GM12878 (cell line): ENCODE measurements at regions not wholly inside any gene's neighbourhood (a gene's known extent, or its start where the extent isn't known, plus 50 kb on each side); places are given as distances from the start of the nearest gene placed in this dataset.
"Not testable (repeated sequence)": the region's sequence is repeated elsewhere in the genome, so short reads cannot be mapped to it uniquely, and the experiment has no call there.

Experiments
- ATAC-seq: fragments of 200-7000 bp; cut with Tn5 transposase; 3 replicates; pipeline ENCODE4 v1.9.1; 2020; ENCODE audit warnings: mild to moderate bottlenecking, moderate library complexity
- BruUV-seq: library from RNA; stranded (reverse); fragments of 400-500 nt; replicated peaks from 2 replicates; lab custom pipeline; 2021; lab: Mats Ljungman, UMichigan
- CTCF ChIA-PET: fragments of 300-600 bp; sonication (Branson Sonifier 250); formaldehyde crosslinking; extraction: SDS; loops from one replicate; lab custom pipeline; 2021; ENCODE audit warnings: inconsistent platforms; lab: Yijun Ruan, JAX
- POLR2A ChIA-PET: fragments of 350-600 bp; formaldehyde crosslinking; extraction: SDS; loops from one replicate; lab custom pipeline; 2021; ENCODE audit warnings: inconsistent platforms; lab: Charles Lee
- RAD21 ChIA-PET: fragments of 300-600 bp; sonication (Branson Sonifier 250); formaldehyde crosslinking; loops from one replicate; lab custom pipeline; 2023; ENCODE audit warnings: antibody characterized with exemption; ENCODE audit not compliant: unreplicated experiment; lab: Charles Lee
- SMC1A ChIA-PET: fragments of 300-600 bp; sonication (Branson Sonifier 250); formaldehyde crosslinking; loops from one replicate; lab custom pipeline; 2023; ENCODE audit not compliant: unreplicated experiment, uncharacterized antibody; lab: Charles Lee
- DNase-seq: peaks from one replicate; pipeline ENCODE4 v3.0.0-alpha.2; 2011; ENCODE audit warnings: low read depth, low spot score
- FAIRE-seq: peaks from 3 replicates; lab custom pipeline; 2011; peaks lifted over from hg19 to GRCh38; lab: Jason Lieb, UNC
- H2AFZ ChIP-seq: 2 replicates; pipeline ENCODE4 v1.6.0; 2011; ENCODE audit warnings: low read depth, low read length, control low read depth; ENCODE audit not compliant: control insufficient read depth
- H3K27ac ChIP-seq: 2 replicates; pipeline ENCODE4 v1.5.1; 2011; ENCODE audit warnings: control low read depth; ENCODE audit not compliant: control insufficient read depth, insufficient read depth
- H3K27me3 ChIP-seq, 2 experiments: replicated peaks in 1 of 2; 2 replicates each; pipeline versions ENCODE4 v1.6.0 to v1.6.1; 2011; ENCODE audit warnings: low read length in 1 of 2; ENCODE audit not compliant: control insufficient read depth in 2 of 2, insufficient read depth in 2 of 2
- H3K36me3 ChIP-seq, 2 experiments: 2 replicates each; pipeline ENCODE4 v1.5.1; 2011; ENCODE audit warnings: low read length in 1 of 2; ENCODE audit not compliant: control insufficient read depth in 2 of 2, insufficient read depth in 2 of 2
- H3K4me1 ChIP-seq: 2 replicates; pipeline ENCODE4 v1.6.1; 2011; ENCODE audit warnings: mild to moderate bottlenecking, low read length, moderate library complexity, mixed read lengths; ENCODE audit not compliant: control insufficient read depth, insufficient read depth
- H3K4me2 ChIP-seq: 2 replicates; pipeline ENCODE4 v1.6.0; 2011; ENCODE audit warnings: control low read depth; ENCODE audit not compliant: control insufficient read depth, insufficient read depth
- H3K4me3 ChIP-seq: fragments of 200-600 bp; sonication (generic); 2 replicates; pipeline ENCODE4 v1.5.1; 2016
- H3K79me2 ChIP-seq: 2 replicates; pipeline ENCODE4 v1.6.0; 2011; ENCODE audit warnings: low read length; ENCODE audit not compliant: control insufficient read depth, insufficient read depth
- H3K9ac ChIP-seq: 2 replicates; pipeline ENCODE4 v1.8.0; 2011; ENCODE audit warnings: low read length, control low read depth, mixed read lengths; ENCODE audit not compliant: control insufficient read depth, insufficient read depth
- H3K9me3 ChIP-seq: replicated peaks from 3 replicates; pipeline ENCODE4 v1.5.1; 2011; ENCODE audit warnings: mild to moderate bottlenecking, low read length; ENCODE audit not compliant: control insufficient read depth, insufficient read depth
- H4K20me1 ChIP-seq: 2 replicates; pipeline ENCODE4 v1.6.0; 2011; ENCODE audit not compliant: control insufficient read depth, insufficient read depth
- GATAD2B ChIP-seq: fragments of 450-650 bp; conservative IDR thresholded peaks from 2 replicates; pipeline ENCODE4 v1.6.1; 2017; ENCODE audit warnings: low read depth, mild to moderate bottlenecking, moderate library complexity
- MTA3 ChIP-seq: IDR thresholded peaks from 2 replicates; pipeline ENCODE4 v1.6.1; 2012; ENCODE audit warnings: low read length, inconsistent platforms, borderline replicate concordance
- NRF1 ChIP-seq: conservative IDR thresholded peaks from 2 replicates; pipeline ENCODE4 v1.6.1; 2011; ENCODE audit warnings: mild to moderate bottlenecking, low read depth, low read length, improper control_type of control experiment
- SMAD5 ChIP-seq: IDR thresholded peaks from 2 replicates; pipeline ENCODE4 v1.6.1; 2016; ENCODE audit warnings: antibody characterized with exemption, low read depth
- SREBF1 ChIP-seq: IDR thresholded peaks from 2 replicates; pipeline ENCODE4 v1.6.1; 2012; ENCODE audit warnings: mild to moderate bottlenecking, low read length
- STAT1 ChIP-seq: fragments of 450-650 bp; conservative IDR thresholded peaks from 2 replicates; pipeline ENCODE4 v1.6.1; 2014; ENCODE audit warnings: antibody characterized with exemption, mild to moderate bottlenecking
- TCF7 ChIP-seq: IDR thresholded peaks from 2 replicates; pipeline ENCODE4 v1.6.1; 2014; ENCODE audit warnings: antibody characterized with exemption, borderline replicate concordance
- WGBS: methylation state at CpG from one replicate; pipeline ENCODE4 v1.1.6; 2016; ENCODE audit warnings: low lambda C conversion rate; ENCODE audit not compliant: insufficient replicate concordance, insufficient coverage; ENCODE audit errors: missing lambda C conversion rate; 5-methylcytosine and 5-hydroxymethylcytosine counted together
- in situ Hi-C: fragments of 300-500 bp; cut with MboI; formaldehyde crosslinking; loops from 9 replicates; pipeline ENCODE4 v1.14.3; 2018; ENCODE audit warnings: mixed read lengths
- intact Hi-C: fragments of 100-400 bp; cut with micrococcal nuclease; formaldehyde crosslinking; loops from one replicate; pipeline ENCODE4 v1.14.2; 2022; ENCODE audit not compliant: unreplicated experiment
- TF ChIP-seq, protein P1 (sequence below): fragments of 450-650 bp; IDR thresholded peaks from 2 replicates; pipeline ENCODE4 v1.6.1; 2018; ENCODE audit warnings: mild to moderate bottlenecking, low read depth, moderate library complexity; ENCODE audit not compliant: partially characterized antibody

GRCh38 chr9:129552064-129552463, 68.8 kb downstream of the C9orf50 start (continued):
- TF ChIP-seq NRF1 = no peak
- TF ChIP-seq, protein P1, sequence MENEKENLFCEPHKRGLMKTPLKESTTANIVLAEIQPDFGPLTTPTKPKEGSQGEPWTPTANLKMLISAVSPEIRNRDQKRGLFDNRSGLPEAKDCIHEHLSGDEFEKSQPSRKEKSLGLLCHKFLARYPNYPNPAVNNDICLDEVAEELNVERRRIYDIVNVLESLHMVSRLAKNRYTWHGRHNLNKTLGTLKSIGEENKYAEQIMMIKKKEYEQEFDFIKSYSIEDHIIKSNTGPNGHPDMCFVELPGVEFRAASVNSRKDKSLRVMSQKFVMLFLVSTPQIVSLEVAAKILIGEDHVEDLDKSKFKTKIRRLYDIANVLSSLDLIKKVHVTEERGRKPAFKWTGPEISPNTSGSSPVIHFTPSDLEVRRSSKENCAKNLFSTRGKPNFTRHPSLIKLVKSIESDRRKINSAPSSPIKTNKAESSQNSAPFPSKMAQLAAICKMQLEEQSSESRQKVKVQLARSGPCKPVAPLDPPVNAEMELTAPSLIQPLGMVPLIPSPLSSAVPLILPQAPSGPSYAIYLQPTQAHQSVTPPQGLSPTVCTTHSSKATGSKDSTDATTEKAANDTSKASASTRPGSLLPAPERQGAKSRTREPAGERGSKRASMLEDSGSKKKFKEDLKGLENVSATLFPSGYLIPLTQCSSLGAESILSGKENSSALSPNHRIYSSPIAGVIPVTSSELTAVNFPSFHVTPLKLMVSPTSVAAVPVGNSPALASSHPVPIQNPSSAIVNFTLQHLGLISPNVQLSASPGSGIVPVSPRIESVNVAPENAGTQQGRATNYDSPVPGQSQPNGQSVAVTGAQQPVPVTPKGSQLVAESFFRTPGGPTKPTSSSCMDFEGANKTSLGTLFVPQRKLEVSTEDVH = no peak

GRCh38 chr9:129551393-129551973, 69.4 kb downstream of the C9orf50 start:
- WGBS = 20% methylated on average over 3 of the region's 3 CpGs
- Histone ChIP-seq H3K4me2 (no peak overlapping the region), H3K9ac (no peak overlapping the region), H3K27ac (no peak overlapping the region), H3K4me3 (no peak overlapping the region), H3K9me3 (no peaks in the 10 kb centered on the region), H3K36me3 (no peaks in the 10 kb centered on the region), H4K20me1 (no peaks in the 10 kb centered on the region; the same call in 1 of the 2 replicates), H3K4me1 (no peaks in the 10 kb centered on the region), H3K27me3 (peaks cover 5 to 8% of the 10 kb centered on the region in 2 experiments; a peak in 3 of 4 replicates), H3K79me2 (no peaks in the 10 kb centered on the region), H2AFZ (no peak overlapping the region)
- intact Hi-C loops (no loop called here), in situ Hi-C loops (no loop called here)
- ATAC-seq (no peak), DNase-seq (no peak), FAIRE-seq (no peak)
- no TSS peak for BruUV-seq
- ChIA-PET CTCF (interaction anchor here (1.0 kb wide), 1 partner anchor 73 kb away, joined by 3 read pairs; no protein-coding TSS in a partner anchor), RAD21 (no interaction called here), POLR2A (no interaction called here), SMC1A (no interaction called here)
- no peak for TF ChIP-seq TCF7
- TF ChIP-seq SMAD5 = no peak
- TF ChIP-seq GATAD2B = no peak
- no peak for TF ChIP-seq MTA3
- no peak for TF ChIP-seq STAT1
- TF ChIP-seq SREBF1 = no peak

DNA sequence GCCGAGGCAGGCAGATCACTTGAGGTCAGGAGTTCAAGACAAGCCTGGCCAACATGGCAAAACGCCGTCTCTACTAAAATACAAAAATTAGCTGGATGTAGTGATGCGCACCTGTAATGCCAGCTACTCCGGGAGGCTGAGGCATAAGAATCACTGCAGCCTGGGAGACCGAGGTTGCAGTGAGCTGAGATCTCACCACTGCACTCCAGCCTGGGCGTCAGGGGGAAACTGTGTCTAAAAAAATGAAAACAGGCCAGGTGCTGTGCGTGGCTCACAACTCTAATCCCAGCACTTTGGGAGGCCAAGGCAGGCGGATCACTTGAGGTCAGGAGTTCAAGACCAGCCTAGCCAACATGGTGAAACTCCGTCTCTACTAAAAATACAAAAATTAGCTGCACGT, 69.9 kb downstream of the C9orf50 start:
- FAIRE-seq, intact Hi-C loops, RAD21 ChIA-PET, DNase-seq, H4K20me1 ChIP-seq, ATAC-seq, H3K27me3 ChIP-seq, H2AFZ ChIP-seq, H3K4me2 ChIP-seq, POLR2A ChIA-PET, H3K9ac ChIP-seq, H3K4me1 ChIP-seq, BruUV-seq, in situ Hi-C loops, H3K4me3 ChIP-seq, H3K9me3 ChIP-seq, H3K27ac ChIP-seq, H3K36me3 ChIP-seq, H3K79me2 ChIP-seq: not testable (repeated sequence)
- ChIA-PET SMC1A (interaction anchor here (0.6 kb wide), 1 partner anchor 280 kb away, joined by 3 read pairs; no protein-coding TSS in a partner anchor), CTCF (interaction anchor here (1.0 kb wide), 1 partner anchor 74 kb away, joined by 3 read pairs; no protein-coding TSS in a partner anchor)
- WGBS = 45% methylated on average over 10 of the region's 11 CpGs
